Right forelimb (tissue), 1 donor: ENCODE measurements at regions not wholly inside any gene's neighbourhood (a gene's known extent, or its start where the extent isn't known, plus 50 kb on each side); places are given as distances from the start of the nearest gene placed in this dataset.

Experiments
- DNase-seq: peaks from one replicate; pipeline ENCODE4 v3.0.0-alpha.2; 2018

- no peak for DNase-seq
These were observed 54.0 kb upstream of the PRPS1L1 start for GRCh38 chr7:18081617-18082016.

GRCh38 chr7:18082169-18082568 is 54.5 kb upstream of the PRPS1L1 start:
- no peak for DNase-seq

- DNase-seq, result peak; percentile 61
These were observed 58.7 kb upstream of the PRPS1L1 start for GRCh38 chr7:18086165-18087025.

GRCh38 chr7:18087026-18087686 is 59.5 kb upstream of the PRPS1L1 start:
- peak; percentile 58 for DNase-seq

- peak; percentile 47 for DNase-seq
These were observed 60.0 kb upstream of the PRPS1L1 start for GRCh38 chr7:18087687-18088078.

- no peak for DNase-seq
These were observed 68.4 kb upstream of the PRPS1L1 start for GRCh38 chr7:18096087-18096486.

GRCh38 chr7:18102576-18102975 is 74.9 kb upstream of the PRPS1L1 start:
- DNase-seq, result no peak

GRCh38 chr7:18103436-18104218 is 76.0 kb upstream of the PRPS1L1 start:
- no peak for DNase-seq

- no peak for DNase-seq
These were observed 82.1 kb upstream of the PRPS1L1 start for GRCh38 chr7:18109762-18110161.

- no peak for DNase-seq
These were observed 89.0 kb upstream of the PRPS1L1 start for GRCh38 chr7:18116661-18117060.

GRCh38 chr7:18117482-18117881 is 89.8 kb upstream of the PRPS1L1 start:
- DNase-seq, result no peak

GRCh38 chr7:18119985-18120384 is 92.3 kb upstream of the PRPS1L1 start:
- DNase-seq, result no peak

- no peak for DNase-seq
These were observed 96.0 kb upstream of the PRPS1L1 start for GRCh38 chr7:18123508-18124239.

- no peak for DNase-seq
These were observed 97.8 kb upstream of the PRPS1L1 start for GRCh38 chr7:18125476-18125875.

- DNase-seq, result no peak
These were observed 98.6 kb upstream of the PRPS1L1 start for GRCh38 chr7:18126281-18126680.

GRCh38 chr7:18128846-18129245 is 101.2 kb upstream of the PRPS1L1 start:
- no peak for DNase-seq

GRCh38 chr7:18132811-18133210 is 105.2 kb upstream of the PRPS1L1 start:
- DNase-seq, result no peak

- no peak for DNase-seq
These were observed 106.3 kb upstream of the PRPS1L1 start for GRCh38 chr7:18133921-18134320.

- DNase-seq, result no peak
These were observed 113.3 kb upstream of the PRPS1L1 start for GRCh38 chr7:18140943-18141342.

- no peak for DNase-seq
These were observed 116.5 kb upstream of the PRPS1L1 start for GRCh38 chr7:18144166-18144565.

- no peak for DNase-seq
These were observed 117.5 kb upstream of the PRPS1L1 start for GRCh38 chr7:18145160-18145559.

GRCh38 chr7:18151422-18151821 is 123.8 kb upstream of the PRPS1L1 start:
- no peak for DNase-seq
